H1 (cell line): ENCODE measurements at regions not wholly inside any gene's neighbourhood (a gene's known extent, or its start where the extent isn't known, plus 50 kb on each side); places are given as distances from the start of the nearest gene placed in this dataset.

Source experiments
- CTCF ChIA-PET: fragments of 300-600 bp; sonication (Branson Sonifier 250); formaldehyde crosslinking; loops from one replicate; lab custom pipeline; 2021; ENCODE audit not compliant: partially characterized antibody; lab: Charles Lee
- POLR2A ChIA-PET: fragments of 300-600 bp; sonication (Branson Sonifier 250); formaldehyde crosslinking; loops from one replicate; lab custom pipeline; 2021; ENCODE audit warnings: inconsistent platforms; ENCODE audit not compliant: partially characterized antibody; lab: Charles Lee
- DNase-seq, 2 experiments: peaks; one replicate each; pipeline versions ENCODE4 v3.0.0 to v3.0.0-alpha.2; 2010 to 2022; ENCODE audit warnings: low spot score in 2 of 2, low read depth in 1 of 2, mixed read lengths in 1 of 2
- FAIRE-seq: peaks from 2 replicates; lab custom pipeline; 2011; peaks lifted over from hg19 to GRCh38; lab: Jason Lieb, UNC
- H2AFZ ChIP-seq: 2 replicates; pipeline ENCODE4 v1.8.1; 2012; ENCODE audit warnings: low read length, inconsistent platforms
- H2AK5ac ChIP-seq: 2 replicates; pipeline ENCODE4 v1.6.1; 2013; ENCODE audit warnings: low read depth, low read length
- H2BK120ac ChIP-seq: replicated peaks from 2 replicates; pipeline ENCODE3; 2013; ENCODE audit warnings: low read depth, low read length, inconsistent platforms
- H2BK12ac ChIP-seq: 2 replicates; pipeline ENCODE4 v1.6.1; 2013; ENCODE audit warnings: low read depth, low read length
- H2BK15ac ChIP-seq: 2 replicates; pipeline ENCODE4 v1.6.1; 2013; ENCODE audit warnings: low read length
- H2BK20ac ChIP-seq: 2 replicates; pipeline ENCODE4 v1.6.1; 2013; ENCODE audit warnings: low read length
- H2BK5ac ChIP-seq: 2 replicates; pipeline ENCODE4 v1.6.1; 2013; ENCODE audit warnings: low read depth, low read length
- H3K14ac ChIP-seq: 2 replicates; pipeline ENCODE4 v1.6.1; 2013; ENCODE audit warnings: inconsistent platforms; ENCODE audit not compliant: insufficient read length
- H3K18ac ChIP-seq: 2 replicates; pipeline ENCODE4 v1.6.1; 2013; ENCODE audit warnings: low read length; ENCODE audit errors: extremely low read depth
- H3K23ac ChIP-seq: 2 replicates; pipeline ENCODE4 v1.6.1; 2013; ENCODE audit warnings: inconsistent platforms; ENCODE audit not compliant: insufficient read length
- H3K23me2 ChIP-seq: 2 replicates; pipeline ENCODE4 v1.6.1; 2013; ENCODE audit warnings: low read depth, low read length
- H3K27ac ChIP-seq: 2 replicates; pipeline ENCODE4 v1.6.1; 2011; ENCODE audit warnings: low read depth, low read length, inconsistent platforms
- H3K27me3 ChIP-seq, 4 experiments: replicated peaks in 1 of 4; 1 replicate in 1 of 4; 2 replicates in 3 of 4; pipeline versions ENCODE4 v1.6.1 to v1.8.1; 2011 to 2013; ENCODE audit warnings: low read length in 3 of 4, mild to moderate bottlenecking in 3 of 4, inconsistent platforms in 2 of 4, mixed read lengths in 2 of 4, moderate library complexity in 1 of 4; ENCODE audit not compliant: control insufficient read depth in 3 of 4, insufficient read depth in 3 of 4; ENCODE audit errors: extremely low read depth in 1 of 4
- H3K36me3 ChIP-seq, 4 experiments: 2 replicates each; pipeline versions ENCODE4 v1.6.1 to v1.8.1; 2011 to 2013; ENCODE audit warnings: mild to moderate bottlenecking in 4 of 4, low read length in 3 of 4, moderate library complexity in 2 of 4, control low read depth in 1 of 4, inconsistent platforms in 1 of 4; ENCODE audit not compliant: insufficient read depth in 4 of 4, control insufficient read depth in 2 of 4
- H3K4ac ChIP-seq: replicated peaks from 2 replicates; pipeline ENCODE3; 2013; ENCODE audit warnings: low read length, low read depth, mixed read lengths, inconsistent platforms; ENCODE audit not compliant: insufficient read length
- H3K4me1 ChIP-seq, 4 experiments: replicated peaks in 1 of 4; 1 replicate in 1 of 4; 2 replicates in 3 of 4; pipeline versions ENCODE4 v1.6.1 to v1.8.1; 2011 to 2013; ENCODE audit warnings: low read length in 3 of 4, inconsistent platforms in 2 of 4, mixed read lengths in 1 of 4; ENCODE audit not compliant: insufficient read depth in 4 of 4, control insufficient read depth in 3 of 4
- H3K4me2 ChIP-seq, 2 experiments: 2 replicates each; pipeline versions ENCODE4 v1.6.1 to v1.8.1; 2011 to 2013; ENCODE audit warnings: low read depth in 2 of 2, low read length in 2 of 2, control low read depth in 1 of 2, inconsistent platforms in 1 of 2, mild to moderate bottlenecking in 1 of 2; ENCODE audit not compliant: insufficient read depth in 1 of 2
- H3K4me3 ChIP-seq, 4 experiments: fragments of 200-600, 300-600 bp in 1 of 4; sonication (generic), shearing (Covaris generic), sonication (Bioruptor Twin) in 1 of 4; 2 replicates each; pipeline versions ENCODE4 v1.5.1 to v1.8.1; 2011 to 2016; ENCODE audit warnings: low read length in 4 of 4, low read depth in 3 of 4, control low read depth in 2 of 4, inconsistent platforms in 2 of 4, mild to moderate bottlenecking in 2 of 4, mixed read lengths in 1 of 4, moderate library complexity in 1 of 4; ENCODE audit not compliant: insufficient read depth in 2 of 4; ENCODE audit errors: extremely low read depth in 1 of 4
- H3K56ac ChIP-seq: replicated peaks from 2 replicates; pipeline ENCODE3; 2013; ENCODE audit warnings: low read depth, mild to moderate bottlenecking, mixed read lengths, low read length, inconsistent platforms; ENCODE audit not compliant: insufficient read length
- H3K79me1 ChIP-seq: 2 replicates; pipeline ENCODE4 v1.6.1; 2013; ENCODE audit warnings: low read depth, low read length, control low read depth
- H3K79me2 ChIP-seq, 2 experiments: 2 replicates each; pipeline versions ENCODE4 v1.6.1 to v1.8.1; 2012 to 2013; ENCODE audit warnings: low read length in 2 of 2, mild to moderate bottlenecking in 2 of 2, inconsistent platforms in 1 of 2; ENCODE audit not compliant: insufficient read depth in 2 of 2, control insufficient read depth in 1 of 2
- H3K9ac ChIP-seq, 4 experiments: replicated peaks in 1 of 4; 1 replicate in 1 of 4; 2 replicates in 3 of 4; pipeline versions ENCODE4 v1.6.1 to v1.8.1; 2011 to 2013; ENCODE audit warnings: low read depth in 3 of 4, low read length in 3 of 4, control low read depth in 2 of 4, mild to moderate bottlenecking in 2 of 4, moderate library complexity in 2 of 4, inconsistent platforms in 1 of 4; ENCODE audit errors: extremely low read depth in 1 of 4
- H3K9me3 ChIP-seq, 2 experiments: 2 replicates each; pipeline versions ENCODE4 v1.6.1 to v1.8.1; 2012 to 2013; ENCODE audit warnings: mild to moderate bottlenecking in 2 of 2, moderate library complexity in 2 of 2, control low read depth in 1 of 2, inconsistent platforms in 1 of 2, low read depth in 1 of 2, low read length in 1 of 2, mixed read lengths in 1 of 2; ENCODE audit not compliant: insufficient read depth in 2 of 2
- H4K20me1 ChIP-seq, 2 experiments: replicated peaks in 1 of 2; 2 replicates each; pipeline versions ENCODE3 to v1.8.1; 2011 to 2013; ENCODE audit warnings: inconsistent platforms in 2 of 2, low read length in 2 of 2, mild to moderate bottlenecking in 1 of 2; ENCODE audit not compliant: insufficient read depth in 2 of 2, control insufficient read depth in 1 of 2
- H4K5ac ChIP-seq: 2 replicates; pipeline ENCODE4 v1.6.1; 2013; ENCODE audit warnings: low read length, low read depth, mixed read lengths, inconsistent platforms; ENCODE audit not compliant: insufficient read length
- H4K8ac ChIP-seq: 2 replicates; pipeline ENCODE4 v1.8.0; 2013; ENCODE audit warnings: mild to moderate bottlenecking, moderate library complexity, low read length, inconsistent platforms; ENCODE audit not compliant: insufficient read depth; ENCODE audit errors: extremely low read depth
- H4K91ac ChIP-seq: replicated peaks from 2 replicates; pipeline ENCODE3; 2013; ENCODE audit warnings: low read length, mixed read lengths, inconsistent platforms; ENCODE audit not compliant: insufficient read length
- BACH1 ChIP-seq: IDR thresholded peaks from 2 replicates; pipeline ENCODE4 v1.6.1; 2012; ENCODE audit warnings: low read length, improper control_type of control experiment
- CEBPB ChIP-seq: IDR thresholded peaks from 2 replicates; pipeline ENCODE4 v1.6.1; 2012; ENCODE audit warnings: low read depth, low read length
- CTBP2 ChIP-seq: IDR thresholded peaks from 2 replicates; pipeline ENCODE4 v1.7.0; 2011; ENCODE audit warnings: borderline replicate concordance, mild to moderate bottlenecking, moderate library complexity, mixed read lengths, low read length; ENCODE audit not compliant: insufficient read depth, insufficient read length
- E2F6 ChIP-seq: IDR thresholded peaks from 2 replicates; pipeline ENCODE4 v1.6.1; 2012; ENCODE audit warnings: inconsistent platforms
- KDM5A ChIP-seq: fragments of 200-600 bp; IDR thresholded peaks from 2 replicates; pipeline ENCODE4 v1.7.1; 2012; ENCODE audit warnings: mild to moderate bottlenecking, low read length, inconsistent platforms, mixed read lengths
- MAX ChIP-seq: IDR thresholded peaks from 2 replicates; pipeline ENCODE4 v1.6.1; 2012; ENCODE audit warnings: inconsistent platforms
- NANOG ChIP-seq: IDR thresholded peaks from 2 replicates; pipeline ENCODE4 v1.6.1; 2011; ENCODE audit warnings: low read length, low read depth, mild to moderate bottlenecking, inconsistent platforms; ENCODE audit not compliant: insufficient read depth, poor library complexity, severe bottlenecking
- NRF1 ChIP-seq: IDR thresholded peaks from 2 replicates; pipeline ENCODE4 v1.6.1; 2011; ENCODE audit warnings: mild to moderate bottlenecking, low read depth, low read length, improper control_type of control experiment
- RBBP5 ChIP-seq: IDR thresholded peaks from 2 replicates; pipeline ENCODE4 v1.7.1; 2012; ENCODE audit warnings: low read depth, mild to moderate bottlenecking, inconsistent platforms, low read length, moderate library complexity, borderline replicate concordance
- TAF1 ChIP-seq: IDR thresholded peaks from 2 replicates; pipeline ENCODE4 v1.6.1; 2011; ENCODE audit warnings: mild to moderate bottlenecking, low read depth, low read length
- TBP ChIP-seq: IDR thresholded peaks from 2 replicates; pipeline ENCODE4 v1.6.1; 2011; ENCODE audit warnings: low read depth, low read length, improper control_type of control experiment
- WGBS, 2 experiments: shearing (Covaris generic) in 1 of 2; methylation state at CpG; one replicate each; pipeline versions ENCODE4 v1.1.6 to v1.1.7; 2013 to 2015; ENCODE audit warnings: low lambda C conversion rate in 2 of 2, mixed read lengths in 2 of 2, inconsistent platforms in 1 of 2, low coverage in 1 of 2, missing lambda C conversion rate in 1 of 2; ENCODE audit not compliant: insufficient replicate concordance in 2 of 2, insufficient coverage in 1 of 2, insufficient read length in 1 of 2; ENCODE audit errors: extremely low coverage in 1 of 2, missing lambda C conversion rate in 1 of 2; 5-methylcytosine and 5-hydroxymethylcytosine counted together

- H2BK120ac ChIP-seq = no peak overlapping the region
- H3K23ac ChIP-seq = no peak overlapping the region
- no peaks in the 10 kb centered on the region for H3K9me3 ChIP-seq
- no peaks in the 10 kb centered on the region for H3K23me2 ChIP-seq
- H2BK15ac ChIP-seq = 0 out of 2 replicates have a peak overlapping the region, but pooled peaks have one; percentile 16
- H3K27me3 ChIP-seq = no peaks in the 10 kb centered on the region
- ChIA-PET POLR2A (no interaction called here), CTCF (interaction anchor here (0.9 to 5.4 kb wide), 4 partner anchors 14 to 89 kb away, joined by 3 to 32 read pairs (median 4); no protein-coding TSS in a partner anchor)
- H3K27ac ChIP-seq = no peak overlapping the region
- H3K14ac ChIP-seq = no peak overlapping the region
- H3K18ac ChIP-seq = no peak overlapping the region
- H4K5ac ChIP-seq = no peak overlapping the region
- 87% methylated on average over 11 of the region's 12 CpGs; no CpG with 5 or more reads in 1 of the 2 experiments for WGBS, 2 experiments
- DNase-seq = no peak
- H3K4ac ChIP-seq = peak overlapping the region; percentile 10
- H2BK12ac ChIP-seq = peak overlapping the region; percentile 39; the same call in 1 of the 2 replicates
- TF ChIP-seq CTBP2 (no peak), TBP (no peak), RBBP5 (no peak), TAF1 (no peak), E2F6 (no peak), MAX (no peak), KDM5A (no peak), NRF1 (no peak), BACH1 (no peak), NANOG (no peak), CEBPB (no peak)
- peaks cover 0 to 5% (median under 1%) of the 10 kb centered on the region in 4 experiments; a peak in 2 of 7 replicates for H3K4me1 ChIP-seq
- H3K4me3 ChIP-seq = no peak overlapping the region
- H2BK20ac ChIP-seq = no peak overlapping the region
- no peaks in the 10 kb centered on the region for H3K79me1 ChIP-seq
- H3K36me3 ChIP-seq = no peaks in the 10 kb centered on the region
- H4K20me1 ChIP-seq = no peaks in the 10 kb centered on the region
- no peak overlapping the region for H4K8ac ChIP-seq
- no peak overlapping the region for H4K91ac ChIP-seq
- H3K56ac ChIP-seq = no peak overlapping the region
- H3K9ac ChIP-seq = no peak overlapping the region
- H2AFZ ChIP-seq = no peak overlapping the region
- no peak overlapping the region for H2AK5ac ChIP-seq
- FAIRE-seq = no peak
- no peak overlapping the region for H3K4me2 ChIP-seq
- H2BK5ac ChIP-seq = no peak overlapping the region
- no peaks in the 10 kb centered on the region for H3K79me2 ChIP-seq
Observed at GRCh38 chr10:110443239-110444003, 54.3 kb upstream of the DUSP5 start.
